ENCODE measurements at regions not wholly inside any gene's neighbourhood (a gene's known extent, or its start where the extent isn't known, plus 50 kb on each side); places are given as distances from the start of the nearest gene placed in this dataset.

- ChIA-PET POLR2A (no interaction called here), CTCF (interaction anchor here (0.7 to 1.4 kb wide), 2 partner anchors 10 to 73 kb away, joined by 3 read pairs; no protein-coding TSS in a partner anchor)
- H3K27ac ChIP-seq (ENCODE audit: extremely low read depth, low read depth, low read length): no peak overlapping the region
Measured at GRCh38 chr2:120593921-120594686, 141.6 kb upstream of the GLI2 start.

GRCh38 chr2:120594856-120595685 is 140.6 kb upstream of the GLI2 start:
- Histone ChIP-seq H3K4me3 (ENCODE audit: low read depth, low read length) (no peak overlapping the region), H3K36me3 (ENCODE audit: control insufficient read depth in 2 of 2, insufficient read depth in 1 of 2, low read length in 2 of 2) (no peaks in the 10 kb centered on the region), H3K27ac (ENCODE audit: extremely low read depth, low read depth, low read length) (no peak overlapping the region), H3K4me1 (ENCODE audit: control insufficient read depth, insufficient read depth, low read length) (no peaks in the 10 kb centered on the region), H3K9me3 (ENCODE audit: control insufficient read depth, insufficient read depth, low read depth, low read length) (no peaks in the 10 kb centered on the region)
- POLR2A ChIA-PET: no interaction called here
- CTCF ChIA-PET: interaction anchor here (0.5 to 1.0 kb wide), 3 partner anchors 23 to 1907 kb away, joined by 3 to 4 read pairs (median 3); no protein-coding TSS in a partner anchor
- TF ChIP-seq KLF1 (tag by site-specific recombination; IDR thresholded peaks at IDR 0.05) (peak; percentile 47; the same call in 1 of the 2 replicates), ZNF530 (tag by site-specific recombination; IDR thresholded peaks at IDR 0.05; ENCODE audit: low read depth) (no peak)

More at GRCh38 chr2:120593921-120594686, 141.6 kb upstream of the GLI2 start:
- Histone ChIP-seq H3K9me3 (ENCODE audit: control insufficient read depth, insufficient read depth, low read depth, low read length) (no peaks in the 10 kb centered on the region), H3K4me1 (ENCODE audit: control insufficient read depth, insufficient read depth, low read length) (no peaks in the 10 kb centered on the region), H3K36me3 (ENCODE audit: control insufficient read depth in 2 of 2, insufficient read depth in 1 of 2, low read length in 2 of 2) (no peaks in the 10 kb centered on the region), H3K4me3 (ENCODE audit: low read depth, low read length) (no peak overlapping the region)
- TF ChIP-seq ZNF768 (tag by site-specific recombination; IDR thresholded peaks at IDR 0.05) (0 out of 2 replicates have a peak, but pooled peaks have one; percentile 32), ZNF548 (tag by site-specific recombination; IDR thresholded peaks at IDR 0.05) (no peak)

GRCh38 chr2:120595739-120596138 is 139.9 kb upstream of the GLI2 start:
- CTCF ChIA-PET: interaction anchor here (0.5 to 1.1 kb wide), 4 partner anchors 11 to 158 kb away, joined by 3 to 5 read pairs (median 4); no protein-coding TSS in a partner anchor
- H3K4me3 ChIP-seq (ENCODE audit: low read depth, low read length): no peak overlapping the region
- no peaks in the 10 kb centered on the region for H3K36me3 ChIP-seq (ENCODE audit: control insufficient read depth in 2 of 2, insufficient read depth in 1 of 2, low read length in 2 of 2)
- TF ChIP-seq, protein P1, sequence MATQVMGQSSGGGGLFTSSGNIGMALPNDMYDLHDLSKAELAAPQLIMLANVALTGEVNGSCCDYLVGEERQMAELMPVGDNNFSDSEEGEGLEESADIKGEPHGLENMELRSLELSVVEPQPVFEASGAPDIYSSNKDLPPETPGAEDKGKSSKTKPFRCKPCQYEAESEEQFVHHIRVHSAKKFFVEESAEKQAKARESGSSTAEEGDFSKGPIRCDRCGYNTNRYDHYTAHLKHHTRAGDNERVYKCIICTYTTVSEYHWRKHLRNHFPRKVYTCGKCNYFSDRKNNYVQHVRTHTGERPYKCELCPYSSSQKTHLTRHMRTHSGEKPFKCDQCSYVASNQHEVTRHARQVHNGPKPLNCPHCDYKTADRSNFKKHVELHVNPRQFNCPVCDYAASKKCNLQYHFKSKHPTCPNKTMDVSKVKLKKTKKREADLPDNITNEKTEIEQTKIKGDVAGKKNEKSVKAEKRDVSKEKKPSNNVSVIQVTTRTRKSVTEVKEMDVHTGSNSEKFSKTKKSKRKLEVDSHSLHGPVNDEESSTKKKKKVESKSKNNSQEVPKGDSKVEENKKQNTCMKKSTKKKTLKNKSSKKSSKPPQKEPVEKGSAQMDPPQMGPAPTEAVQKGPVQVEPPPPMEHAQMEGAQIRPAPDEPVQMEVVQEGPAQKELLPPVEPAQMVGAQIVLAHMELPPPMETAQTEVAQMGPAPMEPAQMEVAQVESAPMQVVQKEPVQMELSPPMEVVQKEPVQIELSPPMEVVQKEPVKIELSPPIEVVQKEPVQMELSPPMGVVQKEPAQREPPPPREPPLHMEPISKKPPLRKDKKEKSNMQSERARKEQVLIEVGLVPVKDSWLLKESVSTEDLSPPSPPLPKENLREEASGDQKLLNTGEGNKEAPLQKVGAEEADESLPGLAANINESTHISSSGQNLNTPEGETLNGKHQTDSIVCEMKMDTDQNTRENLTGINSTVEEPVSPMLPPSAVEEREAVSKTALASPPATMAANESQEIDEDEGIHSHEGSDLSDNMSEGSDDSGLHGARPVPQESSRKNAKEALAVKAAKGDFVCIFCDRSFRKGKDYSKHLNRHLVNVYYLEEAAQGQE (tag by site-specific recombination; IDR thresholded peaks at IDR 0.05): no peak
- no peak for TF ChIP-seq ZNF350 (tag by site-specific recombination; IDR thresholded peaks at IDR 0.05)
- no peak for TF ChIP-seq ZNF404 (tag by site-specific recombination; IDR thresholded peaks at IDR 0.05)
- TF ChIP-seq, protein P2, sequence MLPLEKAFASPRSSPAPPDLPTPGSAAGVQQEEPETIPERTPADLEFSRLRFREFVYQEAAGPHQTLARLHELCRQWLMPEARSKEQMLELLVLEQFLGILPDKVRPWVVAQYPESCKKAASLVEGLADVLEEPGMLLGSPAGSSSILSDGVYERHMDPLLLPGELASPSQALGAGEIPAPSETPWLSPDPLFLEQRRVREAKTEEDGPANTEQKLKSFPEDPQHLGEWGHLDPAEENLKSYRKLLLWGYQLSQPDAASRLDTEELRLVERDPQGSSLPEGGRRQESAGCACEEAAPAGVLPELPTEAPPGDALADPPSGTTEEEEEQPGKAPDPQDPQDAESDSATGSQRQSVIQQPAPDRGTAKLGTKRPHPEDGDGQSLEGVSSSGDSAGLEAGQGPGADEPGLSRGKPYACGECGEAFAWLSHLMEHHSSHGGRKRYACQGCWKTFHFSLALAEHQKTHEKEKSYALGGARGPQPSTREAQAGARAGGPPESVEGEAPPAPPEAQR (tag by site-specific recombination; IDR thresholded peaks at IDR 0.05): no peak
- no peak for TF ChIP-seq ZNF600 (tag by site-specific recombination; IDR thresholded peaks at IDR 0.05)
- no peak for TF ChIP-seq ZSCAN5A (tag by site-specific recombination; IDR thresholded peaks at IDR 0.05)
- no peak for TF ChIP-seq ZNF473 (tag by site-specific recombination; IDR thresholded peaks at IDR 0.05)
- no peak for TF ChIP-seq KLF1 (tag by site-specific recombination; IDR thresholded peaks at IDR 0.05)
- TF ChIP-seq ZNF639 (tag by site-specific recombination; IDR thresholded peaks at IDR 0.05): no peak
- TF ChIP-seq KLF9 (tag by site-specific recombination; IDR thresholded peaks at IDR 0.05; ENCODE audit: low read depth): no peak
- TF ChIP-seq, protein P3, sequence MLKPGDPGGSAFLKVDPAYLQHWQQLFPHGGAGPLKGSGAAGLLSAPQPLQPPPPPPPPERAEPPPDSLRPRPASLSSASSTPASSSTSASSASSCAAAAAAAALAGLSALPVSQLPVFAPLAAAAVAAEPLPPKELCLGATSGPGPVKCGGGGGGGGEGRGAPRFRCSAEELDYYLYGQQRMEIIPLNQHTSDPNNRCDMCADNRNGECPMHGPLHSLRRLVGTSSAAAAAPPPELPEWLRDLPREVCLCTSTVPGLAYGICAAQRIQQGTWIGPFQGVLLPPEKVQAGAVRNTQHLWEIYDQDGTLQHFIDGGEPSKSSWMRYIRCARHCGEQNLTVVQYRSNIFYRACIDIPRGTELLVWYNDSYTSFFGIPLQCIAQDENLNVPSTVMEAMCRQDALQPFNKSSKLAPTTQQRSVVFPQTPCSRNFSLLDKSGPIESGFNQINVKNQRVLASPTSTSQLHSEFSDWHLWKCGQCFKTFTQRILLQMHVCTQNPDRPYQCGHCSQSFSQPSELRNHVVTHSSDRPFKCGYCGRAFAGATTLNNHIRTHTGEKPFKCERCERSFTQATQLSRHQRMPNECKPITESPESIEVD (tag by site-specific recombination; IDR thresholded peaks at IDR 0.05): no peak
- no peaks in the 10 kb centered on the region for H3K4me1 ChIP-seq (ENCODE audit: control insufficient read depth, insufficient read depth, low read length)
- H3K27ac ChIP-seq (ENCODE audit: extremely low read depth, low read depth, low read length): no peak overlapping the region
- POLR2A ChIA-PET: no interaction called here
- no peaks in the 10 kb centered on the region for H3K9me3 ChIP-seq (ENCODE audit: control insufficient read depth, insufficient read depth, low read depth, low read length)
